Astrocyte (in vitro differentiated cells and primary cell): ENCODE measurements at regions not wholly inside any gene's neighbourhood (a gene's known extent, or its start where the extent isn't known, plus 50 kb on each side); places are given as distances from the start of the nearest gene placed in this dataset.

Experiments
- DNase-seq: peaks from one replicate; pipeline ENCODE4 v3.0.0-alpha.2; 2010; ENCODE audit warnings: low read depth
- FAIRE-seq: peaks from 2 replicates; lab custom pipeline; 2011; peaks lifted over from hg19 to GRCh38; lab: Jason Lieb, UNC
- H2AFZ ChIP-seq: 2 replicates; pipeline ENCODE4 v1.6.0; 2012; ENCODE audit warnings: low read depth, low read length, inconsistent platforms
- H3K27ac ChIP-seq: 2 replicates; pipeline ENCODE4 v1.5.1; 2011; ENCODE audit warnings: low read depth, low read length, inconsistent platforms
- H3K27me3 ChIP-seq: 2 replicates; pipeline ENCODE4 v1.6.0; 2011; ENCODE audit warnings: low read length, inconsistent platforms; ENCODE audit not compliant: insufficient read depth
- H3K36me3 ChIP-seq: 2 replicates; pipeline ENCODE4 v1.5.1; 2011; ENCODE audit warnings: low read length, inconsistent platforms; ENCODE audit not compliant: insufficient read depth
- H3K4me1 ChIP-seq: 2 replicates; pipeline ENCODE4 v1.5.1; 2011; ENCODE audit warnings: low read length, inconsistent platforms; ENCODE audit not compliant: insufficient read depth
- H3K4me2 ChIP-seq: 2 replicates; pipeline ENCODE4 v1.6.0; 2012; ENCODE audit warnings: low read length, inconsistent platforms
- H3K4me3 ChIP-seq: 2 replicates; pipeline ENCODE4 v1.5.1; 2011; ENCODE audit warnings: low read depth, mild to moderate bottlenecking, low read length, inconsistent platforms; ENCODE audit not compliant: insufficient read depth
- H3K79me2 ChIP-seq: 2 replicates; pipeline ENCODE4 v1.6.0; 2012; ENCODE audit warnings: mild to moderate bottlenecking, low read length, inconsistent platforms; ENCODE audit not compliant: insufficient read depth
- H3K9ac ChIP-seq: 2 replicates; pipeline ENCODE4 v1.6.0; 2012; ENCODE audit warnings: mild to moderate bottlenecking, low read length, inconsistent platforms
- H3K9me3 ChIP-seq: 2 replicates; pipeline ENCODE4 v1.5.1; 2012; ENCODE audit warnings: low read depth, mild to moderate bottlenecking, low read length, inconsistent platforms; ENCODE audit not compliant: insufficient read depth
- H4K20me1 ChIP-seq: 2 replicates; pipeline ENCODE4 v1.6.0; 2012; ENCODE audit warnings: low read length, inconsistent platforms; ENCODE audit not compliant: insufficient read depth
- H3K27ac Mint-ChIP-seq: one replicate; pipeline ENCODE4 v1.8.0; 2021; ENCODE audit warnings: mild to moderate bottlenecking, mixed read lengths; ENCODE audit not compliant: unreplicated experiment
- H3K27me3 Mint-ChIP-seq: one replicate; pipeline ENCODE4 v1.8.0; 2021; ENCODE audit warnings: low read depth, mixed read lengths; ENCODE audit not compliant: unreplicated experiment
- H3K36me3 Mint-ChIP-seq: one replicate; pipeline ENCODE4 v1.8.0; 2021; ENCODE audit warnings: low read depth, mixed read lengths; ENCODE audit not compliant: unreplicated experiment
- H3K4me1 Mint-ChIP-seq: one replicate; pipeline ENCODE4 v1.8.0; 2021; ENCODE audit warnings: low read depth, mixed read lengths; ENCODE audit not compliant: unreplicated experiment
- H3K4me3 Mint-ChIP-seq: one replicate; pipeline ENCODE4 v1.8.0; 2021; ENCODE audit warnings: mild to moderate bottlenecking, moderate library complexity, mixed read lengths; ENCODE audit not compliant: unreplicated experiment
- H3K9me3 Mint-ChIP-seq: one replicate; pipeline ENCODE4 v1.8.0; 2021; ENCODE audit warnings: mild to moderate bottlenecking, mixed read lengths; ENCODE audit not compliant: unreplicated experiment
- EZH2 ChIP-seq: IDR thresholded peaks from 2 replicates; pipeline ENCODE4 v1.6.1; 2012; ENCODE audit warnings: mild to moderate bottlenecking, low read length, inconsistent platforms; ENCODE audit not compliant: insufficient read depth
- TF ChIP-seq, protein P1 (sequence below): IDR thresholded peaks from 2 replicates; pipeline ENCODE4 v1.5.1; 2011; ENCODE audit warnings: low read depth, mild to moderate bottlenecking, inconsistent platforms, low read length, moderate library complexity; ENCODE audit not compliant: insufficient read depth

DNA sequence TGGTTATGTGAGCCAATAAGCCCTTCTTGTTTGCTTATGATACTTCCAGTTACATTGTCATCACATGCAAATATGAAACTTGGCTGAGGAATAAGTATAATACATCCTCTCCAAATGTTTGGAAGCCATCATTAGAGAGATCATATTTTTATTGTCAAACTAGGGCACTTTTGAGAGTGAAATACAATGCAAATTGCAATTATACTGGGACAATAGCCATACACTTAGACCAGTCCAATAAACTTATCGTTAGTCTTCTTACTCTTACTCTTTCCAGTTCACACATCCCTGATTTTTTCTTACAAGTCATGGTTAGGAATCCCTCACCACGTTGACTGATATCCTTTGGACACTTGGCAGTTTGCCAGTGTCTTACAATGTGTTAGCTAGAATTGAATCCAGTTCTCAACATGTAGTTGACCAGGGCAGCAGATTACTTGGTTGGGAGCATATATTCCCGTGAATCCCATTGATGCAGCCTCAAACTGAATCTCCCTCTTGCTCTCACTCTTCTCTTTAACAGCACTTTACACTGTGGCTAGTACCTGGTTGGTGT, 519.7 kb upstream of the ID4 start:
- Histone ChIP-seq H4K20me1 (no peaks in the 10 kb centered on the region), H3K36me3 (no peaks in the 10 kb centered on the region), H3K4me2 (no peak overlapping the region), H3K27me3 (peaks cover 2% of the 10 kb centered on the region), H3K9me3 (no peaks in the 10 kb centered on the region), H3K27ac (no peak overlapping the region), H3K9ac (no peak overlapping the region), H2AFZ (no peak overlapping the region), H3K4me1 (no peaks in the 10 kb centered on the region), H3K79me2 (no peaks in the 10 kb centered on the region), H3K4me3 (no peak overlapping the region)
- Mint-ChIP-seq H3K27me3 (peaks cover 4% of the 10 kb centered on the region), H3K27ac (no peak overlapping the region), H3K9me3 (peaks cover 5% of the 10 kb centered on the region), H3K4me1 (peaks cover under 1% of the 10 kb centered on the region), H3K36me3 (no peaks in the 10 kb centered on the region), H3K4me3 (no peak overlapping the region)
- no peak for DNase-seq
- no peak for FAIRE-seq
- TF ChIP-seq EZH2 = no peak
- TF ChIP-seq, protein P1, sequence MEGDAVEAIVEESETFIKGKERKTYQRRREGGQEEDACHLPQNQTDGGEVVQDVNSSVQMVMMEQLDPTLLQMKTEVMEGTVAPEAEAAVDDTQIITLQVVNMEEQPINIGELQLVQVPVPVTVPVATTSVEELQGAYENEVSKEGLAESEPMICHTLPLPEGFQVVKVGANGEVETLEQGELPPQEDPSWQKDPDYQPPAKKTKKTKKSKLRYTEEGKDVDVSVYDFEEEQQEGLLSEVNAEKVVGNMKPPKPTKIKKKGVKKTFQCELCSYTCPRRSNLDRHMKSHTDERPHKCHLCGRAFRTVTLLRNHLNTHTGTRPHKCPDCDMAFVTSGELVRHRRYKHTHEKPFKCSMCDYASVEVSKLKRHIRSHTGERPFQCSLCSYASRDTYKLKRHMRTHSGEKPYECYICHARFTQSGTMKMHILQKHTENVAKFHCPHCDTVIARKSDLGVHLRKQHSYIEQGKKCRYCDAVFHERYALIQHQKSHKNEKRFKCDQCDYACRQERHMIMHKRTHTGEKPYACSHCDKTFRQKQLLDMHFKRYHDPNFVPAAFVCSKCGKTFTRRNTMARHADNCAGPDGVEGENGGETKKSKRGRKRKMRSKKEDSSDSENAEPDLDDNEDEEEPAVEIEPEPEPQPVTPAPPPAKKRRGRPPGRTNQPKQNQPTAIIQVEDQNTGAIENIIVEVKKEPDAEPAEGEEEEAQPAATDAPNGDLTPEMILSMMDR = no peak

DNA sequence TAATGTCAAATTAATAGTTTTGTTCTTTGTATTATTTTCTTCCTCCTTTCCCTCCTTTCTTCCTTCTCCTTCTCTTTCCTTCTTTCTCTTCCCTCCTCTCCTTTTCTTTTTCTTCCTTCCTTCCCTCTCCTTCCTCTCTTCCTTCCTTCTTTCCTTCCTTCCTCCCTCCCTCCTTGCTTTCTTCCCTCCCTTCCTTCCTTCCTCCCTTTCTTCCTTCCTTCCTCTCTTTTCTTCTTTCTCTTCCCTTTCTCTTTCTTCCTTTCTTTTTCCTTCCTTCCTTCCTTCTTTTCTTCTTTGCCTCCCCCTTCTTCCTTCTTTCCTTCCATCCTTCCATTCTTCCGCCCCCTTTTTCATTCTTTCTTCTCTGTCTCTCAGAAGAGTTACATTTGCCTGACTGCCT, 518.2 kb upstream of the ID4 start:
- Histone ChIP-seq H3K9ac (no peak overlapping the region), H3K9me3 (no peaks in the 10 kb centered on the region), H3K27ac (no peak overlapping the region), H4K20me1 (no peaks in the 10 kb centered on the region), H2AFZ (no peak overlapping the region), H3K4me3 (no peak overlapping the region), H3K27me3 (peaks cover 2% of the 10 kb centered on the region), H3K4me2 (no peak overlapping the region), H3K79me2 (no peaks in the 10 kb centered on the region), H3K4me1 (no peaks in the 10 kb centered on the region), H3K36me3 (no peaks in the 10 kb centered on the region)
- DNase-seq (no peak), FAIRE-seq (no peak)
- Mint-ChIP-seq H3K4me1 (no peaks in the 10 kb centered on the region), H3K4me3 (no peak overlapping the region), H3K27me3 (peaks cover 4% of the 10 kb centered on the region), H3K9me3 (peaks cover 5% of the 10 kb centered on the region), H3K27ac (no peak overlapping the region), H3K36me3 (no peaks in the 10 kb centered on the region)
- TF ChIP-seq, protein P1 = no peak
- TF ChIP-seq EZH2 = no peak

DNA sequence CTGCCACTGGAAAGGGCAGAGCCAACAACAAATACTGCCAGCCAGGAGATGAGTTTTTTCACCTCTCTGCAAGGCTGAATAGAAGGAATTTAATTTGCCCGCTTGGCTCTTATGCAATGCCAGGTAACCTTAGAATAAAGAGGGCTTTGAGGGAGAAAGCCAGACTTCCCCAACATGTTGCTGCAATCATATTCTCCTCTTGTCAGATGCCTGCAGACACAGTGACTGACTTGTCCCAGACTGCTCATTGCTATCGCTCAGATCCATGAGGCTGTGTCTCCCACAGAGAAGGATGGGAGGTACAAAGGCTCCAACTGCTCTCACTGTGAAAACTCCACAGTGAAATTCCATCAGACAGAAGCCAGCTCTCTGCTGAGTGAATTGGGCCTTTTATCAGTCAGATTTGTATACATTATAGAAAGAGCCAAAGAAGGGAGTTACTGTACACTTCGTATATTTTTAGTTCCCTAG, 517.0 kb upstream of the ID4 start:
- H3K27me3 Mint-ChIP-seq = no peaks in the 10 kb centered on the region
- Histone ChIP-seq H3K4me3 (no peak overlapping the region), H3K4me1 (no peaks in the 10 kb centered on the region), H3K9me3 (no peaks in the 10 kb centered on the region), H3K36me3 (no peaks in the 10 kb centered on the region), H3K27me3 (no peaks in the 10 kb centered on the region), H2AFZ (no peak overlapping the region), H4K20me1 (no peaks in the 10 kb centered on the region), H3K27ac (no peak overlapping the region), H3K79me2 (no peaks in the 10 kb centered on the region), H3K9ac (no peak overlapping the region), H3K4me2 (no peak overlapping the region)
- no peak overlapping the region for H3K4me3 Mint-ChIP-seq
- no peaks in the 10 kb centered on the region for H3K4me1 Mint-ChIP-seq
- peaks cover 2% of the 10 kb centered on the region for H3K9me3 Mint-ChIP-seq
- no peaks in the 10 kb centered on the region for H3K36me3 Mint-ChIP-seq
- FAIRE-seq (no peak), DNase-seq (no peak)
- TF ChIP-seq, protein P1 = no peak
- no peak for TF ChIP-seq EZH2
- no peak overlapping the region for H3K27ac Mint-ChIP-seq
